ENCODE measurements at regions not wholly inside any gene's neighbourhood (a gene's known extent, or its start where the extent isn't known, plus 50 kb on each side); places are given as distances from the start of the nearest gene placed in this dataset.

- no peak overlapping the region for H2BK12ac ChIP-seq (ENCODE audit: insufficient read length, low read depth, low read length)
- no peak overlapping the region for H4K8ac ChIP-seq (replicated peaks; ENCODE audit: insufficient read length, low read depth, low read length)
- H2AK5ac ChIP-seq (ENCODE audit: insufficient read length, low read length) = no peak overlapping the region
- H2AFZ ChIP-seq (ENCODE audit: low read length) = no peak overlapping the region
- H4K20me1 ChIP-seq (ENCODE audit: control insufficient read depth, insufficient read depth, insufficient read length) = no peaks in the 10 kb centered on the region
- no peak overlapping the region for H2BK5ac ChIP-seq (ENCODE audit: insufficient read length, low read length)
- H3K27me3 Mint-ChIP-seq (ENCODE audit: low read depth) = no peaks in the 10 kb centered on the region
- no peaks in the 10 kb centered on the region for H3K27me3 ChIP-seq (ENCODE audit: insufficient read depth, low read length)
- TF ChIP-seq CTCF (conservative IDR thresholded peaks at IDR 0.05) = no peak
- no peak overlapping the region for H3K14ac ChIP-seq (ENCODE audit: insufficient read depth, low read length)
- no peaks in the 10 kb centered on the region; a peak in 1 of 4 replicates for H3K4me1 Mint-ChIP-seq
- H3K18ac ChIP-seq (ENCODE audit: insufficient read length, low read depth, low read length) = no peak overlapping the region
- peaks cover 0 to 2% (median 0%) of the 10 kb centered on the region in 3 experiments; a peak in 2 of 7 replicates for H3K36me3 Mint-ChIP-seq (ENCODE audit: insufficient read depth in 1 of 3, low read depth in 3 of 3)
- no peak overlapping the region for H4K5ac ChIP-seq (ENCODE audit: insufficient read length, low read depth, low read length)
- no CpG with 5 or more reads among the region's 3 CpGs for WGBS (ENCODE audit: extremely low coverage, insufficient read length, low lambda C conversion rate)
- H3K9me3 ChIP-seq (ENCODE audit: control insufficient read depth, low read depth, low read length) = no peaks in the 10 kb centered on the region
- no peaks in the 10 kb centered on the region for H3K79me2 ChIP-seq (ENCODE audit: insufficient read depth, low read length)
- no peak overlapping the region for H2BK15ac ChIP-seq (ENCODE audit: low read depth, low read length)
- no peak overlapping the region for H3K4ac ChIP-seq (ENCODE audit: low read depth, low read length)
- no peak overlapping the region for H2BK120ac ChIP-seq (ENCODE audit: low read depth, low read length, poor library complexity, severe bottlenecking)
- H3K27ac Mint-ChIP-seq = no peak overlapping the region
- no peak overlapping the region for H3K4me2 ChIP-seq (ENCODE audit: insufficient read depth, insufficient read length, low read length)
- no peaks in the 10 kb centered on the region for H3K23me2 ChIP-seq (ENCODE audit: insufficient read length, low read depth, low read length, poor library complexity, severe bottlenecking)
- H3K79me1 ChIP-seq (ENCODE audit: insufficient read depth, low read depth, low read length, poor library complexity, severe bottlenecking) = no peaks in the 10 kb centered on the region
- H3K4me3 Mint-ChIP-seq = no peak overlapping the region
- H3K27ac ChIP-seq (ENCODE audit: insufficient read length, low read depth, low read length) = no peak overlapping the region
- DNase-seq = no peak
- no peak overlapping the region for H4K91ac ChIP-seq (ENCODE audit: insufficient read length, low read depth, low read length)
- H2BK20ac ChIP-seq (ENCODE audit: low read depth, low read length, poor library complexity, severe bottlenecking) = no peak overlapping the region
- no peak overlapping the region for H3K9ac ChIP-seq (ENCODE audit: extremely low read depth, insufficient read length, low read length)
- no peak overlapping the region for H3T11ph ChIP-seq (ENCODE audit: low read length)
- no peaks in the 10 kb centered on the region for H3K4me1 ChIP-seq (ENCODE audit: insufficient read depth, low read length)
- peaks cover 0 to 3% of the 10 kb centered on the region in 2 experiments; a peak in 3 of 5 replicates for H3K9me3 Mint-ChIP-seq
- no peak overlapping the region for H3K23ac ChIP-seq (ENCODE audit: insufficient read length, low read depth, low read length)
- no peak overlapping the region for H3K56ac ChIP-seq (ENCODE audit: insufficient read length, low read depth, low read length)
These were observed 275.7 kb downstream of the PAX1 start for GRCh38 chr20:21981179-21981578.

Data from H9 (cell line).